ENCODE measurements at regions not wholly inside any gene's neighbourhood (a gene's known extent, or its start where the extent isn't known, plus 50 kb on each side); places are given as distances from the start of the nearest gene placed in this dataset.

DNA sequence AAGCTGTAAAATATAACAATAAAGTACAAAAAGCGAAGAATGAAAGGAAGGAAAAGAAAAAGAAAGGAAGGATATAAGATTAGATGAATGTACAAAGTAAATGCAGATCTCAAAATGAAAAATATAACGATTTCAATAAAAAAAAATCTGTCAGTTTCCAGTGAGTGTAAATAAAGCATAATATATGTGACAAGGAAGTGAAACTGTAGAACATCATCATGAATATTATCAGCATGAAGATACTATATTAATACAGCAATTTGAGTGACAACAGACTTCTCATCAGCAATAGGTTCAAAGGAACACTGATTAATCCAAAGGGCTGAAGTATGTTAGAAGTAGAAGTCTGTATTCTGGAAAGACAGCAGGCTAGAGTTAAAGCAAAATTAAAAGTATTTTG, 659.5 kb upstream of the MBL2 start:
- Histone ChIP-seq H3K27ac (ENCODE audit: low read depth, low read length, poor library complexity, severe bottlenecking) (no peak overlapping the region), H3K4me2 (ENCODE audit: low read length) (no peak overlapping the region), H3K27me3 (ENCODE audit: insufficient read depth, low read length) (no peaks in the 10 kb centered on the region), H2AFZ (ENCODE audit: low read length) (no peak overlapping the region), H3K4me1 (ENCODE audit: insufficient read depth, low read length, severe bottlenecking) (no peaks in the 10 kb centered on the region), H3K4me3 (ENCODE audit: low read depth, low read length, poor library complexity, severe bottlenecking) (no peak overlapping the region), H3K9me3 (ENCODE audit: low read length) (no peaks in the 10 kb centered on the region), H3K9me2 (ENCODE audit: low read depth, low read length) (no peaks in the 10 kb centered on the region), H3K9ac (ENCODE audit: low read length) (no peak overlapping the region), H3F3A (ENCODE audit: insufficient read depth, low read length) (no peaks in the 10 kb centered on the region), H3K79me2 (ENCODE audit: insufficient read depth, low read length) (no peaks in the 10 kb centered on the region), H4K20me1 (ENCODE audit: insufficient read depth, low read length) (no peaks in the 10 kb centered on the region), H3K36me3 (ENCODE audit: insufficient read depth, low read length) (no peaks in the 10 kb centered on the region)
- no peak for TF ChIP-seq EZH2 (IDR thresholded peaks at IDR 0.05; ENCODE audit: borderline replicate concordance, low read length)
- TF ChIP-seq, protein P1, sequence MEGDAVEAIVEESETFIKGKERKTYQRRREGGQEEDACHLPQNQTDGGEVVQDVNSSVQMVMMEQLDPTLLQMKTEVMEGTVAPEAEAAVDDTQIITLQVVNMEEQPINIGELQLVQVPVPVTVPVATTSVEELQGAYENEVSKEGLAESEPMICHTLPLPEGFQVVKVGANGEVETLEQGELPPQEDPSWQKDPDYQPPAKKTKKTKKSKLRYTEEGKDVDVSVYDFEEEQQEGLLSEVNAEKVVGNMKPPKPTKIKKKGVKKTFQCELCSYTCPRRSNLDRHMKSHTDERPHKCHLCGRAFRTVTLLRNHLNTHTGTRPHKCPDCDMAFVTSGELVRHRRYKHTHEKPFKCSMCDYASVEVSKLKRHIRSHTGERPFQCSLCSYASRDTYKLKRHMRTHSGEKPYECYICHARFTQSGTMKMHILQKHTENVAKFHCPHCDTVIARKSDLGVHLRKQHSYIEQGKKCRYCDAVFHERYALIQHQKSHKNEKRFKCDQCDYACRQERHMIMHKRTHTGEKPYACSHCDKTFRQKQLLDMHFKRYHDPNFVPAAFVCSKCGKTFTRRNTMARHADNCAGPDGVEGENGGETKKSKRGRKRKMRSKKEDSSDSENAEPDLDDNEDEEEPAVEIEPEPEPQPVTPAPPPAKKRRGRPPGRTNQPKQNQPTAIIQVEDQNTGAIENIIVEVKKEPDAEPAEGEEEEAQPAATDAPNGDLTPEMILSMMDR (IDR thresholded peaks at IDR 0.05; ENCODE audit: low read length), result no peak

DNA sequence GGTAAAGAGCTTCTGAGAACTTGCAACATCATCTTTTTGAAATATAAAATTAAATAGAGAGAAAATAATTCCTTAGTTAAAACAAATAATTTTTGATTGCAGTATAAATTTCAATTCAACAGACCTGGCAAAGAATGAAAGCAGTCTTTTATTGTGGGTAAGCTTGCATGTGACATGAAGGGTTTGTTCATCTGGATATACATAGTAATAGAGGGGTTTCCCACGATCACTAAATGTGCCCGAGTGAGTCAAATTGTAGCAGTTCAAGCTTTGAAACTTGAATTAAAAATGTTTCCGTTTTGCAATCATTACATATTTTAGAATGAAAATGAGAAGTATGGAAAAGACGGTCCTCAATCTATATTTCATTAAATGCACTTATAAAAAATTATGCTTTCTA, 658.4 kb upstream of the MBL2 start:
- no peaks in the 10 kb centered on the region for H3F3A ChIP-seq (ENCODE audit: insufficient read depth, low read length)
- no peak overlapping the region for H3K27ac ChIP-seq (ENCODE audit: low read depth, low read length, poor library complexity, severe bottlenecking)
- no peaks in the 10 kb centered on the region for H3K79me2 ChIP-seq (ENCODE audit: insufficient read depth, low read length)
- no peaks in the 10 kb centered on the region for H3K4me1 ChIP-seq (ENCODE audit: insufficient read depth, low read length, severe bottlenecking)
- no peaks in the 10 kb centered on the region for H3K9me2 ChIP-seq (ENCODE audit: low read depth, low read length)
- no peak for TF ChIP-seq EZH2 (IDR thresholded peaks at IDR 0.05; ENCODE audit: borderline replicate concordance, low read length)
- no peak overlapping the region for H3K9ac ChIP-seq (ENCODE audit: low read length)
- H3K27me3 ChIP-seq (ENCODE audit: insufficient read depth, low read length), result no peaks in the 10 kb centered on the region
- H2AFZ ChIP-seq (ENCODE audit: low read length), result no peak overlapping the region
- no peak overlapping the region for H3K4me3 ChIP-seq (ENCODE audit: low read depth, low read length, poor library complexity, severe bottlenecking)
- no peaks in the 10 kb centered on the region for H3K9me3 ChIP-seq (ENCODE audit: low read length)
- no peak overlapping the region for H3K4me2 ChIP-seq (ENCODE audit: low read length)
- H3K36me3 ChIP-seq (ENCODE audit: insufficient read depth, low read length), result no peaks in the 10 kb centered on the region
- H4K20me1 ChIP-seq (ENCODE audit: insufficient read depth, low read length), result no peaks in the 10 kb centered on the region

DNA sequence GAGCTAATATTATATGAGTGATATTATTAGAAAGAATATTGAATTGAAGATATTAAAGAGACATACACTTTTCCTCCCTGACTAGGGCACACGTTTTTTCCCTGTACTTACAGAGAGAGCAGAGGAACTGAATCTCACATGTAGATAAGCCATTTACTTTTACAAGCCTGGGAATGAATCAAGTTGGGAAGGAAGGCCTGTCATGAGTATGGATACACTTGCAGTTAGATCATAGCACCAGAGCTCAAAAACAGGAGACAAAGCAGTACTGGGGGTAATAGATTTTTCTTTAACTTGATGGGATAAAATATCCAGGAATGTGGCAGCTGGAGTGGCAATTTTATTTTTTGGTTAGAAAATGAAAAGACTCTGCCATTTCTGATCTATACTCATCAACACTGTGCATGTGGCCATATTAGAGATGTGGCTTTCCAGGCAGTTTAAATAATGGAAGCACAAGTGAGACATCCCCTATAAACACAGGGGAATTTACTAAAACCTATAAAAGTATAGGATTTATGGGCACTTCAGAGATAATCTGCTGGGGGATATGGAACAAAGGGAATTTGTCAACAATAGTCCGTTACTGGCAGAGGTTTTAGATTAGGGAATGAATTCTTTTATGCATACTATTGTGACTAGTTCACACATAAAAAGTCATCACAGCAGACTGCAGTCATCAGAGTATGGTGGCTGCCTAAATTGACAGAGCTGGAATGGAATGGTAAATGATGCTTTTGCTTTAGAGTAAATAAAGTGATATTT, 657.7 kb upstream of the MBL2 start:
- Histone ChIP-seq H3K79me2 (ENCODE audit: insufficient read depth, low read length) (no peaks in the 10 kb centered on the region), H3K27me3 (ENCODE audit: insufficient read depth, low read length) (no peaks in the 10 kb centered on the region), H3K4me2 (ENCODE audit: low read length) (no peak overlapping the region), H3K9ac (ENCODE audit: low read length) (no peak overlapping the region), H3K36me3 (ENCODE audit: insufficient read depth, low read length) (no peaks in the 10 kb centered on the region), H3K27ac (ENCODE audit: low read depth, low read length, poor library complexity, severe bottlenecking) (no peak overlapping the region), H3K9me2 (ENCODE audit: low read depth, low read length) (no peaks in the 10 kb centered on the region), H2AFZ (ENCODE audit: low read length) (no peak overlapping the region), H4K20me1 (ENCODE audit: insufficient read depth, low read length) (no peaks in the 10 kb centered on the region), H3K4me1 (ENCODE audit: insufficient read depth, low read length, severe bottlenecking) (no peaks in the 10 kb centered on the region), H3F3A (ENCODE audit: insufficient read depth, low read length) (no peaks in the 10 kb centered on the region), H3K4me3 (ENCODE audit: low read depth, low read length, poor library complexity, severe bottlenecking) (no peak overlapping the region), H3K9me3 (ENCODE audit: low read length) (no peaks in the 10 kb centered on the region)
- TF ChIP-seq EZH2 (IDR thresholded peaks at IDR 0.05; ENCODE audit: borderline replicate concordance, low read length), result no peak
- TF ChIP-seq, protein P1 (IDR thresholded peaks at IDR 0.05; ENCODE audit: low read length), result no peak

All from OCI-LY1 (cell line).